Body of pancreas (tissue), 4 donors: ENCODE measurements at regions not wholly inside any gene's neighbourhood (a gene's known extent, or its start where the extent isn't known, plus 50 kb on each side); places are given as distances from the start of the nearest gene placed in this dataset.

Experiments
- CTCF ChIP-seq, 7 experiments: fragments of 450-650 bp in 4 of 7; fragments of 200-600 bp in 3 of 7; sonication (generic) in 3 of 7; IDR thresholded peaks; one replicate each; pipeline ENCODE4 v1.5.1; 2016 to 2019; ENCODE audit warnings: antibody characterized with exemption in 7 of 7
- POLR2A ChIP-seq, 3 donors: fragments of 450-650 bp; IDR thresholded peaks; one replicate each; pipeline ENCODE4 v1.6.1; 2016; ENCODE audit warnings: antibody characterized with exemption in 3 of 3, mild to moderate bottlenecking in 2 of 3

GRCh38 chr3:109644746-109645145 lies 307.4 kb upstream of the DPPA4 start:
- TF ChIP-seq CTCF (IDR thresholded peaks at IDR 0.05) (no peak), POLR2A (IDR thresholded peaks at IDR 0.05) (no peak)
